ENCODE measurements at regions not wholly inside any gene's neighbourhood (a gene's known extent, or its start where the extent isn't known, plus 50 kb on each side); places are given as distances from the start of the nearest gene placed in this dataset.

GRCh38 chr5:56648460-56649034 is 166.8 kb upstream of the MAP3K1 start:
- DNase-seq (ENCODE audit: low read depth, low spot score) (no peak), FAIRE-seq (no peak)
- dilution Hi-C loops (cut with MboI; ENCODE audit: extremely low pct_ligation_motif_present, low sequenced_read_pairs), result no loop called here
- peaks cover 6% of the 10 kb centered on the region for H3K4me1 ChIP-seq (ENCODE audit: control insufficient read depth, extremely low read depth, insufficient read depth, low read length)
- H3K9me3 ChIP-seq (ENCODE audit: control insufficient read depth, low read depth, low read length), result no peaks in the 10 kb centered on the region
- no peaks in the 10 kb centered on the region for H3K79me2 ChIP-seq (ENCODE audit: control insufficient read depth, insufficient read depth, low read length)
- no peak overlapping the region for H3K9ac ChIP-seq (ENCODE audit: control insufficient read depth, extremely low read depth, insufficient read depth, low read length)
- H3K27ac ChIP-seq (ENCODE audit: control insufficient read depth, insufficient read depth, low read length), result no peak overlapping the region
- no peaks in the 10 kb centered on the region for H3K27me3 ChIP-seq (ENCODE audit: control insufficient read depth, extremely low read depth, insufficient read depth, low read length)
- no peak overlapping the region for H3K4me3 ChIP-seq (ENCODE audit: control insufficient read depth in 2 of 3, extremely low read depth in 1 of 3, insufficient read depth in 2 of 3, low read depth in 1 of 3, low read length in 3 of 3)
- no peaks in the 10 kb centered on the region for H3K9me1 ChIP-seq (ENCODE audit: control insufficient read depth, extremely low read depth, insufficient read depth, low read length)
- no peaks in the 10 kb centered on the region for H4K20me1 ChIP-seq (ENCODE audit: control insufficient read depth, extremely low read depth, insufficient read depth, low read length)
- H2AFZ ChIP-seq (ENCODE audit: control insufficient read depth, low read length), result no peak overlapping the region
- H3K36me3 ChIP-seq (ENCODE audit: control insufficient read depth in 2 of 2, extremely low read depth in 1 of 2, insufficient read depth in 2 of 2, low read length in 2 of 2), result no peaks in the 10 kb centered on the region
- no peak for TF ChIP-seq CTCF (optimal IDR thresholded peaks at IDR 0.05 in 1 of 3, IDR thresholded peaks at IDR 0.05 in 1 of 3, conservative IDR thresholded peaks at IDR 0.05 in 1 of 3; ENCODE audit: extremely low read depth in 1 of 3, insufficient read depth in 2 of 3, low read length in 3 of 3)
- no peak for TF ChIP-seq EZH2 (IDR thresholded peaks at IDR 0.05; ENCODE audit: low read length)
- H3K4me2 ChIP-seq (ENCODE audit: control insufficient read depth, extremely low read depth, insufficient read depth, low read depth, low read length), result no peak overlapping the region

- Histone ChIP-seq H4K20me1 (ENCODE audit: control insufficient read depth, extremely low read depth, insufficient read depth, low read length) (no peaks in the 10 kb centered on the region), H3K79me2 (ENCODE audit: control insufficient read depth, insufficient read depth, low read length) (no peaks in the 10 kb centered on the region)
- peak; percentile 17 for FAIRE-seq
Measured at GRCh38 chr5:56647099-56647850, 168.1 kb upstream of the MAP3K1 start.

More at GRCh38 chr5:56647099-56647850, 168.1 kb upstream of the MAP3K1 start:
- TF ChIP-seq EZH2 (IDR thresholded peaks at IDR 0.05; ENCODE audit: low read length), result no peak
- no peak for TF ChIP-seq CTCF (optimal IDR thresholded peaks at IDR 0.05 in 1 of 3, IDR thresholded peaks at IDR 0.05 in 1 of 3, conservative IDR thresholded peaks at IDR 0.05 in 1 of 3; ENCODE audit: extremely low read depth in 1 of 3, insufficient read depth in 2 of 3, low read length in 3 of 3)
- no peak overlapping the region for H3K9ac ChIP-seq (ENCODE audit: control insufficient read depth, extremely low read depth, insufficient read depth, low read length)
- H3K36me3 ChIP-seq (ENCODE audit: control insufficient read depth in 2 of 2, extremely low read depth in 1 of 2, insufficient read depth in 2 of 2, low read length in 2 of 2), result no peaks in the 10 kb centered on the region
- H3K27me3 ChIP-seq (ENCODE audit: control insufficient read depth, extremely low read depth, insufficient read depth, low read length), result no peaks in the 10 kb centered on the region
- no peak for DNase-seq (ENCODE audit: low read depth, low spot score)
- no peaks in the 10 kb centered on the region for H3K9me3 ChIP-seq (ENCODE audit: control insufficient read depth, low read depth, low read length)
- H3K9me1 ChIP-seq (ENCODE audit: control insufficient read depth, extremely low read depth, insufficient read depth, low read length), result no peaks in the 10 kb centered on the region
- no peak overlapping the region for H3K4me3 ChIP-seq (ENCODE audit: control insufficient read depth in 2 of 3, extremely low read depth in 1 of 3, insufficient read depth in 2 of 3, low read depth in 1 of 3, low read length in 3 of 3)
- dilution Hi-C loops (cut with MboI; ENCODE audit: extremely low pct_ligation_motif_present, low sequenced_read_pairs), result no loop called here
- H3K27ac ChIP-seq (ENCODE audit: control insufficient read depth, insufficient read depth, low read length), result no peak overlapping the region
- peaks cover 6% of the 10 kb centered on the region for H3K4me1 ChIP-seq (ENCODE audit: control insufficient read depth, extremely low read depth, insufficient read depth, low read length)
- no peak overlapping the region for H2AFZ ChIP-seq (ENCODE audit: control insufficient read depth, low read length)
- no peak overlapping the region for H3K4me2 ChIP-seq (ENCODE audit: control insufficient read depth, extremely low read depth, insufficient read depth, low read depth, low read length)
